Lung (tissue), 11 donors: ENCODE measurements at regions not wholly inside any gene's neighbourhood (a gene's known extent, or its start where the extent isn't known, plus 50 kb on each side); places are given as distances from the start of the nearest gene placed in this dataset.

ENCODE experiments used
- ATAC-seq: fragments of 200-7000 bp; cut with Tn5 transposase; one replicate; pipeline ENCODE4 v1.9.1; 2020; ENCODE audit warnings: moderate number of reproducible peaks; ENCODE audit not compliant: insufficient read depth, low FRiP score
- DNase-seq, 3 donors: peaks; one replicate each; pipeline ENCODE4 v3.0.0-alpha.2; 2013 to 2017
- H3K27ac ChIP-seq, 2 donors: one replicate each; pipeline ENCODE4 v1.5.1; 2013; ENCODE audit warnings: mild to moderate bottlenecking in 2 of 2, moderate library complexity in 2 of 2, control low read depth in 1 of 2, inconsistent platforms in 1 of 2, low read depth in 1 of 2, low read length in 1 of 2
- H3K27me3 ChIP-seq, 3 donors: one replicate each; pipeline ENCODE4 v1.5.1; 2013; ENCODE audit warnings: low read length in 2 of 3; ENCODE audit not compliant: control insufficient read depth in 3 of 3, insufficient read depth in 3 of 3
- H3K36me3 ChIP-seq, 4 donors: one replicate each; pipeline ENCODE4 v1.5.1; 2013; ENCODE audit warnings: low read length in 4 of 4, mild to moderate bottlenecking in 1 of 4, moderate library complexity in 1 of 4; ENCODE audit not compliant: control insufficient read depth in 4 of 4, insufficient read depth in 4 of 4
- H3K4me1 ChIP-seq, 5 donors: one replicate each; pipeline ENCODE4 v1.5.1; 2013; ENCODE audit warnings: low read length in 5 of 5, mild to moderate bottlenecking in 2 of 5, moderate library complexity in 1 of 5; ENCODE audit not compliant: control insufficient read depth in 5 of 5, insufficient read depth in 5 of 5
- H3K4me3 ChIP-seq: one replicate; pipeline ENCODE4 v1.5.1; 2013; ENCODE audit warnings: mild to moderate bottlenecking, control low read depth, moderate library complexity
- H3K9ac ChIP-seq, 2 donors: one replicate each; pipeline ENCODE4 v1.5.1; 2013; ENCODE audit warnings: low read length in 2 of 2, control low read depth in 1 of 2; ENCODE audit not compliant: insufficient read depth in 1 of 2
- H3K9me3 ChIP-seq, 4 donors: one replicate each; pipeline ENCODE4 v1.5.1; 2013; ENCODE audit warnings: low read length in 3 of 4, mild to moderate bottlenecking in 1 of 4, moderate library complexity in 1 of 4; ENCODE audit not compliant: control insufficient read depth in 4 of 4, insufficient read depth in 3 of 4
- CTCF ChIP-seq: IDR thresholded peaks from 2 replicates; pipeline ENCODE4 v1.5.1; 2012; ENCODE audit warnings: mild to moderate bottlenecking; ENCODE audit errors: control extremely low read depth, extremely low read depth
- WGBS, 2 donors: extraction: QIAGEN DNeasy Blood & Tissue Kit; methylation state at CpG; one replicate each; pipeline ENCODE4 v1.1.7; 2013; 5-methylcytosine and 5-hydroxymethylcytosine counted together
- donor health status: control.
- donor health status: control.
- donor health status: Bipolar disorder and iron deficiency.
- donor health status: healthy.
- donor health status: DM: yes; HTN: yes; CAD: no.

GRCh38 chr4:189838821-189839497, 101.7 kb upstream of the FRG1 start:
- Histone ChIP-seq H3K27me3 (peaks cover 0 to 3% (median 0%) of the 10 kb centered on the region in 3 donors), H3K36me3 (peaks cover 0 to 2% (median 0%) of the 10 kb centered on the region in 4 donors), H3K27ac (peak overlapping the region in 1 of 2 donors; percentile 30), H3K9ac (no peak overlapping the region), H3K4me3 (no peak overlapping the region), H3K9me3 (peaks cover 0 to 2% (median 0%) of the 10 kb centered on the region in 4 donors), H3K4me1 (no peaks in the 10 kb centered on the region)
- ATAC-seq (no peak), DNase-seq (no peak)
- TF ChIP-seq CTCF = no peak
- WGBS, 2 donors = 70 to 82% methylated on average over 16 of the region's 16 CpGs

GRCh38 chr4:189840356-189840755, 100.3 kb upstream of the FRG1 start:
- Histone ChIP-seq H3K4me3 (no peak overlapping the region), H3K9me3 (peaks cover 0 to 2% (median 0%) of the 10 kb centered on the region in 4 donors), H3K36me3 (peaks cover 0 to 2% (median 0%) of the 10 kb centered on the region in 4 donors), H3K9ac (no peak overlapping the region), H3K27ac (no peak overlapping the region), H3K27me3 (peaks cover 0 to 3% (median 0%) of the 10 kb centered on the region in 3 donors), H3K4me1 (no peaks in the 10 kb centered on the region)
- WGBS, 2 donors = 89 to 95% methylated on average over 5 of the region's 5 CpGs
- ATAC-seq (no peak), DNase-seq (no peak)
- TF ChIP-seq CTCF = no peak

GRCh38 chr4:189843413-189844009, 97.2 kb upstream of the FRG1 start:
- Histone ChIP-seq H3K27ac (no peak overlapping the region), H3K4me1 (no peaks in the 10 kb centered on the region), H3K27me3 (peaks cover 0 to 3% (median 0%) of the 10 kb centered on the region in 3 donors), H3K9ac (no peak overlapping the region), H3K9me3 (no peaks in the 10 kb centered on the region), H3K36me3 (no peaks in the 10 kb centered on the region), H3K4me3 (no peak overlapping the region)
- ATAC-seq (no peak), DNase-seq (no peak)
- TF ChIP-seq CTCF = no peak
- WGBS, 2 donors = 68 to 88% methylated on average over 10 of the region's 10 CpGs
